Liver (tissue), 8 donors: ENCODE measurements at regions not wholly inside any gene's neighbourhood (a gene's known extent, or its start where the extent isn't known, plus 50 kb on each side); places are given as distances from the start of the nearest gene placed in this dataset.
A peak's percentile ranks its signal among the peaks of the same experiment; 100 is the strongest.

Experiments
- DNase-seq: peaks from one replicate; pipeline ENCODE4 v3.0.0-alpha.2; 2017; ENCODE audit warnings: low spot score
- H3K27ac ChIP-seq, 2 donors: one replicate each; pipeline ENCODE4 v1.7.0; 2013; ENCODE audit warnings: inconsistent platforms in 2 of 2, low read length in 2 of 2, control low read depth in 1 of 2, low read depth in 1 of 2, mild to moderate bottlenecking in 1 of 2
- H3K27me3 ChIP-seq, 4 donors: one replicate each; pipeline versions ENCODE4 v1.6.1 to v1.7.0; 2013; ENCODE audit warnings: low read length in 3 of 4, inconsistent platforms in 1 of 4, mild to moderate bottlenecking in 1 of 4, moderate library complexity in 1 of 4; ENCODE audit not compliant: control insufficient read depth in 4 of 4, insufficient read depth in 4 of 4
- H3K36me3 ChIP-seq, 4 donors: one replicate each; pipeline versions ENCODE4 v1.6.1 to v1.7.0; 2013; ENCODE audit warnings: low read length in 3 of 4, mild to moderate bottlenecking in 3 of 4, low read depth in 1 of 4, moderate library complexity in 1 of 4; ENCODE audit not compliant: control insufficient read depth in 4 of 4, insufficient read depth in 3 of 4
- H3K4me1 ChIP-seq, 4 donors: one replicate each; pipeline versions ENCODE4 v1.6.1 to v1.7.0; 2013; ENCODE audit warnings: low read length in 3 of 4, mild to moderate bottlenecking in 3 of 4, moderate library complexity in 1 of 4; ENCODE audit not compliant: control insufficient read depth in 4 of 4, insufficient read depth in 4 of 4
- H3K4me3 ChIP-seq, 3 donors: one replicate each; pipeline versions ENCODE4 v1.6.1 to v1.7.0; 2013; ENCODE audit warnings: low read length in 3 of 3, control low read depth in 1 of 3, low read depth in 1 of 3, mild to moderate bottlenecking in 1 of 3
- H3K9ac ChIP-seq, 2 donors: one replicate each; pipeline ENCODE4 v1.7.0; 2013; ENCODE audit warnings: low read length in 2 of 2, mild to moderate bottlenecking in 2 of 2, moderate library complexity in 2 of 2, control low read depth in 1 of 2, low read depth in 1 of 2
- H3K9me3 ChIP-seq, 4 donors: one replicate each; pipeline versions ENCODE4 v1.6.1 to v1.7.0; 2013; ENCODE audit warnings: low read length in 3 of 4; ENCODE audit not compliant: control insufficient read depth in 4 of 4
- ATF3 ChIP-seq: IDR thresholded peaks from 2 replicates; pipeline ENCODE4 v1.6.1; 2016; ENCODE audit warnings: antibody characterized with exemption
- CTCF ChIP-seq: fragments of 150-350 bp; IDR thresholded peaks from 2 replicates; pipeline ENCODE4 v1.5.1; 2017; ENCODE audit warnings: improper control_type of control experiment, low read depth, low read length; ENCODE audit not compliant: missing input control
- EGR1 ChIP-seq, 2 donors: IDR thresholded peaks; 2 replicates each; pipeline ENCODE4 v1.6.1; 2016 to 2018; ENCODE audit warnings: antibody characterized with exemption in 2 of 2, low read depth in 2 of 2
- FOXA1 ChIP-seq: IDR thresholded peaks from 2 replicates; pipeline ENCODE4 v1.6.1; 2016; ENCODE audit warnings: antibody characterized with exemption
- FOXA2 ChIP-seq: IDR thresholded peaks from 2 replicates; pipeline ENCODE4 v1.6.1; 2016; ENCODE audit warnings: antibody characterized with exemption
- GABPA ChIP-seq, 2 donors: IDR thresholded peaks in 1 of 2; conservative IDR thresholded peaks in 1 of 2; 2 replicates each; pipeline ENCODE4 v1.6.1; 2016; ENCODE audit warnings: antibody characterized with exemption in 2 of 2, mild to moderate bottlenecking in 1 of 2, moderate library complexity in 1 of 2
- HNF4A ChIP-seq, 2 donors: conservative IDR thresholded peaks; 2 replicates each; pipeline ENCODE4 v1.6.1; 2016; ENCODE audit warnings: antibody characterized with exemption in 2 of 2, mild to moderate bottlenecking in 2 of 2
- HNF4G ChIP-seq: IDR thresholded peaks from 2 replicates; pipeline ENCODE4 v1.6.1; 2016; ENCODE audit warnings: antibody characterized with exemption
- JUND ChIP-seq, 2 donors: IDR thresholded peaks; 2 replicates each; pipeline ENCODE4 v1.6.1; 2016; ENCODE audit warnings: antibody characterized with exemption in 2 of 2
- MAX ChIP-seq: IDR thresholded peaks from 2 replicates; pipeline ENCODE4 v1.6.1; 2016; ENCODE audit warnings: antibody characterized with exemption
- NR2F2 ChIP-seq: IDR thresholded peaks from 2 replicates; pipeline ENCODE4 v1.6.1; 2016; ENCODE audit warnings: antibody characterized with exemption
- RXRA ChIP-seq, 2 donors: IDR thresholded peaks; 2 replicates each; pipeline ENCODE4 v1.6.1; 2017 to 2018; ENCODE audit warnings: antibody characterized with exemption in 2 of 2, mild to moderate bottlenecking in 1 of 2
- SP1 ChIP-seq: IDR thresholded peaks from 2 replicates; pipeline ENCODE4 v1.6.1; 2018; ENCODE audit warnings: antibody characterized with exemption, mild to moderate bottlenecking
- YY1 ChIP-seq: IDR thresholded peaks from 2 replicates; pipeline ENCODE4 v1.6.1; 2016; ENCODE audit warnings: antibody characterized with exemption, mild to moderate bottlenecking
- WGBS: extraction: QIAGEN DNeasy Blood & Tissue Kit; methylation state at CpG from one replicate; pipeline ENCODE4 v1.1.7; 2013; 5-methylcytosine and 5-hydroxymethylcytosine counted together
- donor health status: healthy.
- donor health status: healthy.
- donor health status: healthy.
- donor health status: healthy.
- donor health status: healthy.

GRCh38 chr1:116257341-116257767, 115.7 kb upstream of the ATP1A1 start:
- WGBS, result 58% methylated on average over 3 of the region's 3 CpGs
- Histone ChIP-seq H3K9me3 (no peaks in the 10 kb centered on the region), H3K27ac (no peak overlapping the region), H3K36me3 (no peaks in the 10 kb centered on the region), H3K4me1 (peaks cover 0 to 12% (median 3%) of the 10 kb centered on the region in 4 donors), H3K4me3 (no peak overlapping the region), H3K9ac (no peak overlapping the region), H3K27me3 (no peaks in the 10 kb centered on the region)
- TF ChIP-seq FOXA1 (no peak), NR2F2 (no peak), FOXA2 (no peak), SP1 (no peak), CTCF (no peak), GABPA (IDR thresholded peaks at IDR 0.05 in 1 of 2, conservative IDR thresholded peaks at IDR 0.05 in 1 of 2) (no peak), RXRA (IDR thresholded peaks at IDR 0.05) (no peak), EGR1 (IDR thresholded peaks at IDR 0.05; ENCODE audit: low read depth in 2 of 2) (no peak), JUND (IDR thresholded peaks at IDR 0.05) (no peak), MAX (no peak), ATF3 (no peak), HNF4A (conservative IDR thresholded peaks at IDR 0.05) (no peak)
- DNase-seq, result no peak

GRCh38 chr1:116257836-116258235, 115.2 kb upstream of the ATP1A1 start:
- no peaks in the 10 kb centered on the region for H3K27me3 ChIP-seq
- no peak overlapping the region for H3K27ac ChIP-seq
- 94% methylated on average over 3 of the region's 3 CpGs for WGBS
- no peaks in the 10 kb centered on the region for H3K9me3 ChIP-seq
- H3K4me3 ChIP-seq, result no peak overlapping the region
- no peaks in the 10 kb centered on the region for H3K36me3 ChIP-seq
- peaks cover 0 to 12% (median 3%) of the 10 kb centered on the region in 4 donors for H3K4me1 ChIP-seq
- no peak for DNase-seq
- no peak overlapping the region for H3K9ac ChIP-seq
- TF ChIP-seq FOXA2 (no peak), HNF4G (no peak), MAX (no peak)

- H3K27ac ChIP-seq, result no peak overlapping the region
- H3K27me3 ChIP-seq, result no peaks in the 10 kb centered on the region
- TF ChIP-seq YY1, result no peak
- TF ChIP-seq SP1, result peak; percentile 35
- peak; percentile 54 to 71 for TF ChIP-seq RXRA (IDR thresholded peaks at IDR 0.05)
- H3K4me1 ChIP-seq, result peaks cover 0 to 12% (median 3%) of the 10 kb centered on the region in 4 donors
- H3K36me3 ChIP-seq, result no peaks in the 10 kb centered on the region
- H3K4me3 ChIP-seq, result no peak overlapping the region
- H3K9me3 ChIP-seq, result no peaks in the 10 kb centered on the region
- no peak for DNase-seq
- H3K9ac ChIP-seq, result no peak overlapping the region
- WGBS, result 67% methylated on average over 5 of the region's 5 CpGs
Measured at GRCh38 chr1:116258668-116259419, 114.2 kb upstream of the ATP1A1 start.
